H9 (cell line): ENCODE measurements at regions not wholly inside any gene's neighbourhood (a gene's known extent, or its start where the extent isn't known, plus 50 kb on each side); places are given as distances from the start of the nearest gene placed in this dataset.

Experiments
- DNase-seq: peaks from one replicate; pipeline ENCODE4 v3.0.0-alpha.2; 2017
- H2AFZ ChIP-seq: one replicate; pipeline ENCODE4 v1.6.1; 2013; ENCODE audit warnings: mild to moderate bottlenecking, low read length, control low read depth, moderate library complexity
- H2AK5ac ChIP-seq: 2 replicates; pipeline ENCODE4 v1.6.1; 2013; ENCODE audit warnings: low read length, control low read depth, mixed read lengths; ENCODE audit not compliant: insufficient read length
- H2BK120ac ChIP-seq: one replicate; pipeline ENCODE4 v1.6.1; 2013; ENCODE audit warnings: low read depth, mild to moderate bottlenecking, low read length, control low read depth, inconsistent platforms; ENCODE audit not compliant: poor library complexity, severe bottlenecking
- H2BK12ac ChIP-seq: 2 replicates; pipeline ENCODE4 v1.6.1; 2013; ENCODE audit warnings: low read length, control low read depth, mixed read lengths, low read depth; ENCODE audit not compliant: insufficient read length
- H2BK15ac ChIP-seq: 2 replicates; pipeline ENCODE4 v1.6.1; 2013; ENCODE audit warnings: low read depth, low read length, control low read depth
- H2BK20ac ChIP-seq: one replicate; pipeline ENCODE4 v1.6.1; 2013; ENCODE audit warnings: low read depth, mild to moderate bottlenecking, low read length, control low read depth, inconsistent platforms; ENCODE audit not compliant: poor library complexity, severe bottlenecking
- H2BK5ac ChIP-seq: 2 replicates; pipeline ENCODE4 v1.6.1; 2013; ENCODE audit warnings: low read length, control low read depth, mixed read lengths; ENCODE audit not compliant: insufficient read length
- H3K14ac ChIP-seq: 2 replicates; pipeline ENCODE4 v1.6.1; 2013; ENCODE audit warnings: low read length, control low read depth; ENCODE audit not compliant: insufficient read depth
- H3K18ac ChIP-seq: 2 replicates; pipeline ENCODE4 v1.6.1; 2013; ENCODE audit warnings: low read depth, mild to moderate bottlenecking, mixed read lengths, low read length, control low read depth; ENCODE audit not compliant: insufficient read length
- H3K23ac ChIP-seq: 2 replicates; pipeline ENCODE4 v1.6.1; 2013; ENCODE audit warnings: low read length, control low read depth, mixed read lengths, low read depth; ENCODE audit not compliant: insufficient read length
- H3K23me2 ChIP-seq: 2 replicates; pipeline ENCODE4 v1.6.1; 2013; ENCODE audit warnings: low read depth, mild to moderate bottlenecking, mixed read lengths, low read length, control low read depth; ENCODE audit not compliant: insufficient read length, poor library complexity, severe bottlenecking
- H3K27ac ChIP-seq: 2 replicates; pipeline ENCODE4 v1.5.1; 2013; ENCODE audit warnings: low read length, control low read depth, mixed read lengths, low read depth; ENCODE audit not compliant: insufficient read length
- H3K27me3 ChIP-seq: 2 replicates; pipeline ENCODE4 v1.6.1; 2013; ENCODE audit warnings: low read length, control low read depth, inconsistent platforms; ENCODE audit not compliant: insufficient read depth
- H3K4ac ChIP-seq: 2 replicates; pipeline ENCODE4 v1.6.1; 2013; ENCODE audit warnings: low read depth, mild to moderate bottlenecking, control low read depth, inconsistent platforms, low read length, moderate library complexity
- H3K4me1 ChIP-seq: 2 replicates; pipeline ENCODE4 v1.6.1; 2013; ENCODE audit warnings: low read length, control low read depth, inconsistent platforms; ENCODE audit not compliant: insufficient read depth
- H3K4me2 ChIP-seq: 2 replicates; pipeline ENCODE4 v1.6.1; 2013; ENCODE audit warnings: low read length, control low read depth, mixed read lengths; ENCODE audit not compliant: insufficient read length, insufficient read depth
- H3K56ac ChIP-seq: 2 replicates; pipeline ENCODE4 v1.6.1; 2013; ENCODE audit warnings: low read depth, mild to moderate bottlenecking, mixed read lengths, low read length, control low read depth; ENCODE audit not compliant: insufficient read length
- H3K79me1 ChIP-seq: 2 replicates; pipeline ENCODE4 v1.6.1; 2013; ENCODE audit warnings: low read depth, mild to moderate bottlenecking, moderate library complexity, low read length, control low read depth, inconsistent platforms; ENCODE audit not compliant: insufficient read depth, poor library complexity, severe bottlenecking
- H3K79me2 ChIP-seq: 2 replicates; pipeline ENCODE4 v1.6.1; 2013; ENCODE audit warnings: low read length, control low read depth, inconsistent platforms; ENCODE audit not compliant: insufficient read depth
- H3K9ac ChIP-seq: 2 replicates; pipeline ENCODE4 v1.6.1; 2013; ENCODE audit warnings: low read length, control low read depth, mixed read lengths; ENCODE audit not compliant: insufficient read length; ENCODE audit errors: extremely low read depth
- H3K9me3 ChIP-seq: one replicate; pipeline ENCODE4 v1.6.1; 2013; ENCODE audit warnings: low read depth, low read length, inconsistent platforms; ENCODE audit not compliant: control insufficient read depth
- H3T11ph ChIP-seq: one replicate; pipeline ENCODE4 v1.6.1; 2013; ENCODE audit warnings: mild to moderate bottlenecking, low read length, control low read depth, inconsistent platforms
- H4K20me1 ChIP-seq: one replicate; pipeline ENCODE4 v1.6.1; 2013; ENCODE audit not compliant: control insufficient read depth, insufficient read length, insufficient read depth
- H4K5ac ChIP-seq: 2 replicates; pipeline ENCODE4 v1.6.1; 2013; ENCODE audit warnings: low read depth, mild to moderate bottlenecking, mixed read lengths, low read length, control low read depth; ENCODE audit not compliant: insufficient read length
- H4K8ac ChIP-seq: replicated peaks from 2 replicates; pipeline ENCODE4 v1.6.1; 2013; ENCODE audit warnings: low read length, control low read depth, mixed read lengths, low read depth; ENCODE audit not compliant: insufficient read length
- H4K91ac ChIP-seq: 2 replicates; pipeline ENCODE4 v1.6.1; 2013; ENCODE audit warnings: low read depth, mild to moderate bottlenecking, moderate library complexity, mixed read lengths, low read length, control low read depth; ENCODE audit not compliant: insufficient read length
- H3K27ac Mint-ChIP-seq, 3 experiments: 2 replicates in 2 of 3; 3 replicates in 1 of 3; pipeline ENCODE4 v1.8.0; 2020 to 2021; ENCODE audit warnings: mixed read lengths in 3 of 3, mild to moderate bottlenecking in 1 of 3, moderate library complexity in 1 of 3
- H3K27me3 Mint-ChIP-seq: 2 replicates; pipeline ENCODE4 v1.8.0; 2021; ENCODE audit warnings: low read depth, mild to moderate bottlenecking, moderate library complexity, mixed read lengths
- H3K36me3 Mint-ChIP-seq, 3 experiments: 2 replicates in 2 of 3; 3 replicates in 1 of 3; pipeline ENCODE4 v1.8.0; 2020 to 2021; ENCODE audit warnings: low read depth in 3 of 3, mixed read lengths in 3 of 3; ENCODE audit not compliant: insufficient read depth in 1 of 3
- H3K4me1 Mint-ChIP-seq, 2 experiments: 2 replicates each; pipeline ENCODE4 v1.8.0; 2020; ENCODE audit warnings: mixed read lengths in 2 of 2
- H3K4me3 Mint-ChIP-seq, 2 experiments: 2 replicates in 1 of 2; 3 replicates in 1 of 2; pipeline ENCODE4 v1.8.0; 2020 to 2021; ENCODE audit warnings: mild to moderate bottlenecking in 2 of 2, mixed read lengths in 2 of 2, moderate library complexity in 1 of 2
- H3K9me3 Mint-ChIP-seq, 2 experiments: 2 replicates in 1 of 2; 3 replicates in 1 of 2; pipeline ENCODE4 v1.8.0; 2020; ENCODE audit warnings: mild to moderate bottlenecking in 2 of 2, mixed read lengths in 2 of 2, moderate library complexity in 1 of 2
- CTCF ChIP-seq: fragments of 200-600 bp; sonication (generic); conservative IDR thresholded peaks from 3 replicates; pipeline ENCODE4 v1.8.0; 2021; ENCODE audit warnings: antibody characterized with exemption, mild to moderate bottlenecking
- WGBS: extraction: QIAGEN DNeasy Blood & Tissue Kit; methylation state at CpG from one replicate; pipeline ENCODE4 v1.1.7; 2013; ENCODE audit warnings: missing lambda C conversion rate, low lambda C conversion rate, mixed read lengths; ENCODE audit not compliant: insufficient read length; ENCODE audit errors: extremely low coverage; 5-methylcytosine and 5-hydroxymethylcytosine counted together

- H3K9ac ChIP-seq, result no peak overlapping the region
Observed at GRCh38 chr4:45121426-45121975, 395.1 kb upstream of the GNPDA2 start.

More at GRCh38 chr4:45121426-45121975, 395.1 kb upstream of the GNPDA2 start:
- Histone ChIP-seq H3K18ac (no peak overlapping the region), H4K20me1 (no peaks in the 10 kb centered on the region), H3T11ph (no peak overlapping the region), H4K8ac (no peak overlapping the region), H3K79me1 (no peaks in the 10 kb centered on the region), H3K56ac (no peak overlapping the region), H2BK120ac (no peak overlapping the region), H3K4me1 (peaks cover 2% of the 10 kb centered on the region; the same call in 1 of the 2 replicates), H4K5ac (no peak overlapping the region), H3K23me2 (no peaks in the 10 kb centered on the region), H2AFZ (no peak overlapping the region), H2BK15ac (no peak overlapping the region), H3K9me3 (no peaks in the 10 kb centered on the region), H2BK20ac (no peak overlapping the region), H3K27ac (no peak overlapping the region), H3K14ac (no peak overlapping the region), H2AK5ac (no peak overlapping the region), H2BK12ac (no peak overlapping the region), H2BK5ac (no peak overlapping the region), H3K79me2 (no peaks in the 10 kb centered on the region), H3K27me3 (no peaks in the 10 kb centered on the region), H4K91ac (no peak overlapping the region), H3K23ac (no peak overlapping the region), H3K4me2 (no peak overlapping the region), H3K4ac (no peak overlapping the region)
- Mint-ChIP-seq H3K4me1 (peaks cover 2 to 6% of the 10 kb centered on the region in 2 experiments; a peak in 1 of 4 replicates), H3K36me3 (no peaks in the 10 kb centered on the region), H3K27ac (no peak overlapping the region), H3K9me3 (no peaks in the 10 kb centered on the region; a peak in 1 of 5 replicates), H3K27me3 (no peaks in the 10 kb centered on the region), H3K4me3 (no peak overlapping the region)
- WGBS, result no CpG with 5 or more reads among the region's 2 CpGs
- no peak for TF ChIP-seq CTCF
- DNase-seq, result no peak
